ENCODE measurements at regions not wholly inside any gene's neighbourhood (a gene's known extent, or its start where the extent isn't known, plus 50 kb on each side); places are given as distances from the start of the nearest gene placed in this dataset.

- no peak overlapping the region for H3K27ac ChIP-seq
- no peak for TF ChIP-seq CTCF (conservative IDR thresholded peaks at IDR 0.05)
Observed at GRCh38 chr12:126212824-126213223, 1147.6 kb downstream of the AACS start.

GRCh38 chr12:126218697-126219096 lies 1153.5 kb downstream of the AACS start:
- H3K27ac ChIP-seq = no peak overlapping the region
- no peak for TF ChIP-seq CTCF (conservative IDR thresholded peaks at IDR 0.05)

GRCh38 chr12:126219139-126219538 lies 1153.9 kb downstream of the AACS start:
- no peak overlapping the region for H3K27ac ChIP-seq
- no peak for TF ChIP-seq CTCF (conservative IDR thresholded peaks at IDR 0.05)

DNA sequence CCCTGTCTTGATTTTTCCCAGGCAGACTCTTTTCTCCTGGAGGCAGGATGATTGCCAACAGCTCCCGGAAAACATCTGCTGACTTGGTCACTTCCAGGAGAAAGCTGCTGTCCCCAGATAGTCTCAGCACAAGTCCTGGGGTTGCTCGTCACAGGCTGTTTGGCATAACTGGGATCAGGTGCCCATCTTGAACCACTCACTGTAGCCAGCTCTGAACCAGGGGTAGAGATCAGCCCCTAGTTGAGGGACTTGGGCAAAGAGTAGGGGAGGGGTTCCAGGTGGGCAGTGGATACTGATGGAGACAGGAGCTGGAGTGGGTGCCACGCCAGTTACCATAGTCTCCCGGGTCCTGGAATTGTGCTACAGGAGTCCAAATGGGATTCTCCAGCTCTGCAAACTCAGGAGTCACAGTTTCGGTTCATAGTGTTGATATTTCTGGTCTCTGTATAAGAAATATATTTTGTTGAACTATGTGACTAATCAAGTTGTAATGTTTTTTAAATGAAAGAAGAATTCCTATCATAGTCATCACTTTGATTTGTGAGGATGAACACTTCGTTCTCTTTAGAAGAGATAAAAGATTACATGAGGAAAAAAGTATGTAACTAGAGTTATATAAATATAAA lies 1154.5 kb downstream of the AACS start:
- no peak for TF ChIP-seq CTCF (conservative IDR thresholded peaks at IDR 0.05)
- no peak overlapping the region for H3K27ac ChIP-seq

- no peak overlapping the region for H3K27ac ChIP-seq
- TF ChIP-seq CTCF (conservative IDR thresholded peaks at IDR 0.05) = no peak
Observed at GRCh38 chr12:126224032-126224431, 1158.8 kb downstream of the AACS start.

DNA sequence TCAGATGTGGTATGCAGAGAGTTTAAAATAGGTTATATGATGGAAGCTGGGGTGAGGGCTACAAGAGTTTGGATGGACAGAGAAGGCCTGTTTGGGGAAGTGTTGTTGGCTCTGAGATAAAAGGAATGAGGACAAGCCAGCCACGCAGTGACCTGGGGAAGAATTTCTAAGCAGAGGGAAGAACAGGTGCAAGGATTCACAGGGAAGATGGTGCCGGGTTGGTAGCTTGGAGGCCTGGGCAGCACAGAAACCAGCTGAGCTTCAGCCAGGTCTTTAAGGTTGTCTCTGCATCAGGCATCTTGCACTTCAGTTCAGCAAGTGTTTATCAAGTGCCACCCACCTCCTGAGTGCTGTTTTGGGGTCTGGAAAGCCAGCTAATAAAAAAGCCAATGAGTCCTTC lies 1163.7 kb downstream of the AACS start:
- no peak for TF ChIP-seq CTCF (conservative IDR thresholded peaks at IDR 0.05)
- no peak overlapping the region for H3K27ac ChIP-seq

DNA sequence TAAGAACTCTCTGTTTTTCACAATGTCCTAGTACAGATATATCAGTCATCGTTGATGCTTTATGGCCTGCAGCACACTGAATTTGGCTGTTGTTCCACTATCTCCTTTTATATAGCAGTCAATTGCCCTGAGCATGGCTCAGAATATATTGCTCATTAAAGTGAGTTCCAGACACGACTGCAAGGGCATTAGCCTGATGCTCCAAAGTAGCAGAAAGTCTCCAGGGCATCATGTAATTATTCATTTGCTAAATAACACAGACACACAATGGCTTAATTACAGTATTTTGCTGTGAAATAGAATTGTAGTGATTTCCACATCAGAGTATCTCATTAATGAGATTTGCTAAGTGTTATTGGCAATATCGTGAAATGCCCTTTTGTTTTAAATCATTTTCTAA lies 1167.5 kb downstream of the AACS start:
- H3K27ac ChIP-seq = no peak overlapping the region

More for the DNA sequence above, 1167.5 kb downstream of the AACS start:
- no peak for TF ChIP-seq CTCF (conservative IDR thresholded peaks at IDR 0.05)

Measured in VCaP (cell line).